Mesendoderm (in vitro differentiated cells): ENCODE measurements at regions not wholly inside any gene's neighbourhood (a gene's known extent, or its start where the extent isn't known, plus 50 kb on each side); places are given as distances from the start of the nearest gene placed in this dataset.

ENCODE experiments used
- DNase-seq: peaks from one replicate; pipeline ENCODE4 v3.0.0; 2013
- H2AK5ac ChIP-seq: 2 replicates; pipeline ENCODE4 v1.6.1; 2013; ENCODE audit warnings: low read length, inconsistent platforms
- H2BK120ac ChIP-seq: 2 replicates; pipeline ENCODE4 v1.6.1; 2013; ENCODE audit warnings: low read depth, mild to moderate bottlenecking, low read length, moderate library complexity, mixed read lengths
- H2BK15ac ChIP-seq: replicated peaks from 2 replicates; pipeline ENCODE4 v1.6.1; 2013; ENCODE audit warnings: low read depth, mild to moderate bottlenecking, moderate library complexity
- H2BK5ac ChIP-seq: 2 replicates; pipeline ENCODE4 v1.6.1; 2013; ENCODE audit warnings: low read length, inconsistent platforms
- H3K18ac ChIP-seq: 2 replicates; pipeline ENCODE4 v1.6.1; 2013; ENCODE audit warnings: mild to moderate bottlenecking, low read length, mixed read lengths
- H3K23ac ChIP-seq: one replicate; pipeline ENCODE4 v1.6.1; 2013; ENCODE audit warnings: low read length
- H3K27ac ChIP-seq: 2 replicates; pipeline ENCODE4 v1.5.1; 2013; ENCODE audit warnings: low read depth, mild to moderate bottlenecking, inconsistent platforms, low read length, moderate library complexity
- H3K27me3 ChIP-seq: 2 replicates; pipeline ENCODE4 v1.6.1; 2013; ENCODE audit warnings: low read length, control low read depth, mild to moderate bottlenecking, inconsistent platforms; ENCODE audit not compliant: insufficient read depth, poor library complexity
- H3K36me3 ChIP-seq: 2 replicates; pipeline ENCODE4 v1.6.1; 2013; ENCODE audit warnings: low read length, inconsistent platforms; ENCODE audit not compliant: control insufficient read depth, insufficient read depth
- H3K4ac ChIP-seq: one replicate; pipeline ENCODE4 v1.6.1; 2013; ENCODE audit warnings: low read depth, mild to moderate bottlenecking, low read length, moderate library complexity
- H3K4me1 ChIP-seq: 2 replicates; pipeline ENCODE4 v1.6.1; 2013; ENCODE audit warnings: low read depth, low read length, inconsistent platforms; ENCODE audit not compliant: control insufficient read depth
- H3K4me2 ChIP-seq: 2 replicates; pipeline ENCODE4 v1.6.1; 2013; ENCODE audit warnings: low read length
- H3K4me3 ChIP-seq: 2 replicates; pipeline ENCODE4 v1.5.1; 2013; ENCODE audit warnings: mild to moderate bottlenecking, low read length
- H3K56ac ChIP-seq: one replicate; pipeline ENCODE4 v1.6.1; 2013; ENCODE audit warnings: low read length
- H3K79me1 ChIP-seq: 2 replicates; pipeline ENCODE4 v1.6.1; 2013; ENCODE audit warnings: low read length, inconsistent platforms
- H3K79me2 ChIP-seq: 2 replicates; pipeline ENCODE4 v1.6.1; 2013; ENCODE audit warnings: mild to moderate bottlenecking, low read length; ENCODE audit not compliant: control insufficient read depth, insufficient read depth
- H3K9ac ChIP-seq: 2 replicates; pipeline ENCODE4 v1.6.1; 2013; ENCODE audit warnings: low read length, inconsistent platforms
- H4K5ac ChIP-seq: one replicate; pipeline ENCODE4 v1.6.1; 2013; ENCODE audit warnings: low read length
- H4K8ac ChIP-seq: one replicate; pipeline ENCODE4 v1.6.1; 2013; ENCODE audit warnings: low read depth, mild to moderate bottlenecking, control low read depth, low read length, moderate library complexity
- WGBS: extraction: QIAGEN DNeasy Blood & Tissue Kit; methylation state at CpG from one replicate; pipeline ENCODE4 v1.1.7; 2013; ENCODE audit warnings: low lambda C conversion rate, missing lambda C conversion rate; ENCODE audit not compliant: insufficient coverage; ENCODE audit errors: extremely low coverage; 5-methylcytosine and 5-hydroxymethylcytosine counted together

DNA sequence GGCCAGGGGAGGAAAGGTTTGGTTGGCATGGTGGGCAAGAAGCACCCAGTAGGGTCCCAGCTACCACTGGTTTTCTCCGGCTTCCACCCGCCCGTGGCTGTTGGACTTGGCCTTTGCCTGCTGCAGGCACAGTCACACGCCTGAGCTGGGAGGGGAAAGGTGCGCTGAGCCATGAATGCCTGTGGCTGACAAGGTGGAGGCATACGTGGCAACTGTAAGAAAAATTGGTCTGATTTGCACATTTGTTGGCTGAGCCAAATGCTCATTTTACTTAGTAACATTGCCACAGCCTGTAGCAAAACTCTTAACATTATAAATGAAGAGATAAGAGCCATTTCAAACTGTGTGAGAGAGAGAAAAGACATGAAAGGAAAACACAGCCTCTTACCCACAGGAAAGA is 191.6 kb downstream of the PTPRC start:
- Histone ChIP-seq H3K4ac (no peak overlapping the region), H3K23ac (no peak overlapping the region), H3K36me3 (no peaks in the 10 kb centered on the region), H3K18ac (no peak overlapping the region), H3K4me2 (no peak overlapping the region), H4K5ac (no peak overlapping the region), H2BK5ac (no peak overlapping the region), H4K8ac (no peak overlapping the region), H2BK15ac (no peak overlapping the region), H3K79me1 (no peaks in the 10 kb centered on the region), H3K27ac (no peak overlapping the region), H3K4me1 (no peaks in the 10 kb centered on the region), H3K56ac (no peak overlapping the region), H2AK5ac (no peak overlapping the region), H3K27me3 (no peaks in the 10 kb centered on the region), H2BK120ac (no peak overlapping the region), H3K9ac (no peak overlapping the region), H3K79me2 (no peaks in the 10 kb centered on the region), H3K4me3 (no peak overlapping the region)
- no CpG with 5 or more reads among the region's 6 CpGs for WGBS
- no peak for DNase-seq

DNA sequence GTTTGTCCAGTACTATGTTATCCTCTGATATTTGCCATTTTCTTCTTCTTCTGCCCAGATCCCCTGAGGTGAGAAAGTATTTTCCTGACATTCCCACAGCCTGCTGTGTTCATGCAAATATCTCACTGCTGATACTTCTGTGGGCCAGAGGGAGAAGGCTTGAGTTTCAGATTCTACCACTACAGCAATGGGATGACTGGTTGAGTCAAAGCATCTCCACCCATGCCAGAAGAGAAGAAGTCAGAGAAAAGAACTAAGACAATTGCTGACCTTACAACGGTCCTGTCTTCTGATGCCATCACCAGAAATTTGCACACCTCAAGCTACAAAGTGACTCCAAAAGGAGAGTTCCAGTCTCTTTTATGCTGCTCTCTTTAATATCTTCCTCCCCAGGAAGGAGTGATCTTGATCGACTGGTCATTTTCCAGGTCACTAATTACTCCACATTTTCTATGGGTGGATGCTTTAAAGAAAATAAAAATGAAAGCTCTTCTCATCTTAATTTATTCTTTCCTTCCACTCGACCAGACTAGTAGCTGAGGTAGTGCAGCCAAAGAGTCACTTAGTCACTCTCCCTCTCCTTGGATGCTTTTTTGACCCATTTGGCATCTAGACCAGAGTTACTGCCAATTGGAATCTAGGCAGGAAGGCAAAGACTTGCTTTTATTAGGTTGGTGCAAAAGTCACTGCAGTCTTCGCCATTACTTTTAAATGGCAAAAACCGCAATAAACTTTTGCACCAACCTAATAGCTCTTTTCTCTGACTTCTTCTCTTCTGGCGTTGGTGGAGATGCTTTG is 195.1 kb downstream of the PTPRC start:
- no peak overlapping the region for H4K5ac ChIP-seq
- no peak overlapping the region for H4K8ac ChIP-seq
- no peak overlapping the region for H2BK5ac ChIP-seq
- H3K4ac ChIP-seq, result no peak overlapping the region
- no peaks in the 10 kb centered on the region for H3K36me3 ChIP-seq
- no peak overlapping the region for H3K56ac ChIP-seq
- no peak overlapping the region for H2AK5ac ChIP-seq
- H3K27me3 ChIP-seq, result no peaks in the 10 kb centered on the region
- H2BK15ac ChIP-seq, result no peak overlapping the region
- no peak overlapping the region for H3K27ac ChIP-seq
- H3K79me1 ChIP-seq, result no peaks in the 10 kb centered on the region
- no peaks in the 10 kb centered on the region for H3K79me2 ChIP-seq
- H2BK120ac ChIP-seq, result no peak overlapping the region
- no peak overlapping the region for H3K4me3 ChIP-seq
- H3K18ac ChIP-seq, result no peak overlapping the region
- no peaks in the 10 kb centered on the region for H3K4me1 ChIP-seq
- H3K23ac ChIP-seq, result no peak overlapping the region
- H3K9ac ChIP-seq, result no peak overlapping the region
- no peak overlapping the region for H3K4me2 ChIP-seq
- WGBS, result no CpG with 5 or more reads among the region's 6 CpGs
- no peak for DNase-seq

DNA sequence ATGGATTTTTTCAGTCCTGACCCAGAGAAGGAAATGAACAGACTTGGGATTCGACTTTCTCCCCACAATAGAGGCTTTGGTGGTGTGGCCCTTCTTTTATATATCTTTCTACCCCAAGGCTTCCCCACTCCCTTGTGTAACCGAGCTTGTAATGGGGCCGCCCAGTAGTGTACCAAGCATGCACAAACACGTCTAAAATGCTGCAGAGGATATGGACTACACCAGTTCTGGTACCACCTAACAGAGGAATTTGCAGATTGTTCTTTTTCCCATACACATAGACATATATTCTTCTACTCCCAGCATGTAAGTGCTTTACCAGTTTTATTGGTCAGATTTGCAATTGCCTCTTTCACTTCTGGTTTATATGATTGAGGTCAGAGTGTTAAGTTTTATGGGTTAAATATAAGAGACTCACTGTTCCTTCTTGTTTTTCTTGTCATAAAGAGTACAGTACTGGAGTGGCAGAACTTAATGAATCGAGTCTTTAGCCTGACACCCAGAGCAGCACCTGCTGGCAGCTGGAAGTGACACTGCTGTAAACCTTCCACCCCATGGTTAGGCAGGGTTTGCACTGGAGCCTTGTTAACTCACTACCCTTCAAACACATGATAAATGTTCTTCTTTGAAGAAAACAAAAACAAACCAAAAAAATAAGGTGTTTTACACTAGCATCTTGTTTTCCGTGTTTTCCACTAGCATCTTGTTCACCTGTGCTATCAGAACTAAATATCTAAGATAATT is 198.6 kb downstream of the PTPRC start:
- H3K4me2 ChIP-seq, result no peak overlapping the region
- H2BK15ac ChIP-seq, result no peak overlapping the region
- no peak overlapping the region for H4K8ac ChIP-seq
- H3K4ac ChIP-seq, result no peak overlapping the region
- H2AK5ac ChIP-seq, result no peak overlapping the region
- no peak for DNase-seq
- H3K27ac ChIP-seq, result no peak overlapping the region
- no peak overlapping the region for H3K23ac ChIP-seq
- no peaks in the 10 kb centered on the region for H3K79me1 ChIP-seq
- no peaks in the 10 kb centered on the region for H3K79me2 ChIP-seq
- no CpG with 5 or more reads among the region's 6 CpGs for WGBS
- H3K9ac ChIP-seq, result no peak overlapping the region
- no peak overlapping the region for H4K5ac ChIP-seq
- no peak overlapping the region for H3K4me3 ChIP-seq
- no peak overlapping the region for H2BK120ac ChIP-seq
- no peaks in the 10 kb centered on the region for H3K27me3 ChIP-seq
- no peak overlapping the region for H3K56ac ChIP-seq
- no peaks in the 10 kb centered on the region for H3K4me1 ChIP-seq
- H3K36me3 ChIP-seq, result no peaks in the 10 kb centered on the region
- no peak overlapping the region for H3K18ac ChIP-seq
- no peak overlapping the region for H2BK5ac ChIP-seq

DNA sequence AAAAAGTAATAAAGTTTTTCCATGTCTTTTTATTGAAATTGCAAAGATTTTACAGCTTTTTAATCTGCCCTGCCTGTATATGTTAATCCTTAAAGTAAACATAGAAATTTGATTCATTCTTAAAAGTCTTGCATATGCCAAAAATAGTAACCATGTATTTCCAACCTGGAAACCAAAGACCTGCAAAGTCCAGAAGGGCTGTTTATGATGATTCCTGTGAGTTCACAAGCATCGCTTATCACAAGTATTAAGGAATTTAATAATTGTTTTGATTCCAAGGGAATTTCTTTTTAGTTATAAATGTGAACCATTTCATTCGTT is 199.1 kb downstream of the PTPRC start:
- H3K27ac ChIP-seq, result no peak overlapping the region
- WGBS, result no CpG with 5 or more reads among the region's 2 CpGs

DNA sequence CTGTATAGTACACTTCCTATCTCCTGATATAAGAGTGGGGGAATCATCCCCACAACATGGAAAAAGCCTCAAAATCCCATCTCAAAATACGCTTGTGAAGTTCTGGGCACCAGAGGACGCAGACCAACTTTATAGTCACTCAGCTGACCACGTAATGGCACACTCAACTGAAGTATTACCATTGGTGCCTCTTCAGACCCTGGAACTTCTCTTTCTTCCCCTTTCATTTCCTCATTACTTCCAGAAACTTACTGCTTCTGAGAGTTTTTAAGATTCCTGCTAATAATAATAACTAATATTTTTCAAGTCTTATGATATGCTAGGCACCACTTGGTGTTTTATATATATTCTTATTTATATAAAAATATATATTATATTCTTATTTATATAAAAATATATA is 202.6 kb downstream of the PTPRC start:
- no CpG with 5 or more reads among the region's 3 CpGs for WGBS
- no peak overlapping the region for H3K9ac ChIP-seq
- H2AK5ac ChIP-seq, result no peak overlapping the region
- no peaks in the 10 kb centered on the region for H3K27me3 ChIP-seq
- H3K79me2 ChIP-seq, result no peaks in the 10 kb centered on the region
- no peak overlapping the region for H3K27ac ChIP-seq
- peak overlapping the region; percentile 47 for H2BK5ac ChIP-seq
- H3K4me1 ChIP-seq, result no peaks in the 10 kb centered on the region
- no peaks in the 10 kb centered on the region for H3K79me1 ChIP-seq
- no peak overlapping the region for H3K4me3 ChIP-seq
- no peak overlapping the region for H3K56ac ChIP-seq
- no peak overlapping the region for H3K4me2 ChIP-seq
- no peak overlapping the region for H3K4ac ChIP-seq
- H3K18ac ChIP-seq, result no peak overlapping the region
- no peak overlapping the region for H4K5ac ChIP-seq
- H3K23ac ChIP-seq, result no peak overlapping the region
- DNase-seq, result no peak
- no peak overlapping the region for H2BK120ac ChIP-seq
- H2BK15ac ChIP-seq, result no peak overlapping the region
- H3K36me3 ChIP-seq, result no peaks in the 10 kb centered on the region
- H4K8ac ChIP-seq, result no peak overlapping the region

More for the DNA sequence above, 199.1 kb downstream of the PTPRC start:
- Histone ChIP-seq H2AK5ac (no peak overlapping the region), H3K9ac (no peak overlapping the region), H3K79me1 (no peaks in the 10 kb centered on the region), H3K36me3 (no peaks in the 10 kb centered on the region), H3K4ac (no peak overlapping the region), H2BK5ac (no peak overlapping the region), H3K4me1 (no peaks in the 10 kb centered on the region), H2BK15ac (no peak overlapping the region), H3K4me2 (no peak overlapping the region), H4K8ac (no peak overlapping the region), H3K4me3 (no peak overlapping the region), H3K23ac (no peak overlapping the region), H4K5ac (no peak overlapping the region), H2BK120ac (no peak overlapping the region), H3K27me3 (no peaks in the 10 kb centered on the region), H3K56ac (no peak overlapping the region), H3K79me2 (no peaks in the 10 kb centered on the region), H3K18ac (no peak overlapping the region)
- no peak for DNase-seq
